ENCODE measurements at regions not wholly inside any gene's neighbourhood (a gene's known extent, or its start where the extent isn't known, plus 50 kb on each side); places are given as distances from the start of the nearest gene placed in this dataset.

DNA sequence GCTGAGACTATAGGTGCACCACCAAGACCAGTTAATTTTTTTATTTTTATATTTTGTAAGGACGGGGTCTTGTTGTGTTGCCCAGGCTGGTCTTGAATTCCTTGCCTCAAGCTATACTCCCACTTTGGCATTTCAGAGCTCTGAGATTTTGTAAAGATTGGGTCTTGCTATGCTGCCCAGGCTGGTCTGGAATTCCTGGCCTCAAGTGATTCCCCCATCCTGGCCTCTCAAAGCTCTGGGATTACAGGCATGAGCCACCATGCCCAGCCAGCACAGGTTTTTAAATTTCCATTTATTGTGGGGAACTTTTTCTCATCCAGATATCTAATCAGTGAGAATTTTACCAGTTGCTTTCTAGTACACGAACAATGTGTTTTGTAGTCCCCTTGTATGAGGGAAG, 156.1 kb upstream of the VLDLR start:
- DNase-seq = no peak

DNA sequence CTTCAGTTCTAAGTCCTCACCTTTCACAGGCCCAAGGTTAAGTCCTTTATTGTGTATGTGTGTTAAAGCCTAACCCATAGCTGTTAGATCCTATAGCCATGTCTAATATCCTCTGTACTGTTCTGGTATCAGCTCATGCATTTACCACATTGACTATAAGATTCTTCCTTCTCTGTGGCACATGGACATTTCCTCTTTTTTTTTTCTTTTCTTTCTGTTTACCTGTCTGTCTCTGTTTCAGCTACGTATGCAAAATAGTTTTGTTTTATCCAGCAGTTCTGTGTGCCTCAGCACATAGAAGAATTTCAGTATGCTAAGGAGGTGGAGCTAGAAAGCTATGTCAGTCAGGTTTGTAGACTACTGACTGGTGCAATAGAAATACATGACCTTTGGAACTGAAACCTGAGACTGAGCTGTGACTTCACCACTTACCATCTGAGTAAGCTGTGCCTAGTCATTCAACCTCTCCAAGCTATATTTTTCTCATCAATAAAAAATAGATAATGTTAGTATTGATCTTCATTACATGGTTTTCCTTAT, 155.6 kb upstream of the VLDLR start:
- DNase-seq = no peak

DNA sequence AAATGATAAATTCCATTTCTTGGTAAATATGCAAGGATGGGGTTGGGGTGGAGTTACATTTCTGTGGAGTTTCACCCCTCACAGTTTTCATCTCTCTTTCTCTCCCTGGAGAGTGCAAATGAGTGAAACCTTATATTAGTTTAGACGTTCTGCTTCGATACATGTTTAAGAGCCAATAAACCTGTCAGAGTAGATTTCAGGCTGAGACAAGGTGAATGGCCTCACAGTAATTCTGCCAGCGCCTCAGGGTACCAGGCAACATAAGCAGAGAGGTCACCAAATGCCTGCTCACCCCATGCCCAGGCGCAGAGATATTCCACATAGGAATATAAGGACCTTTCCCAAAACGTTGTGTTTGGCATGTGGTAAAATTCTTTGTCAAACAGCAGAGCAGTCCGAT, 154.9 kb upstream of the VLDLR start:
- no peak for DNase-seq

DNA sequence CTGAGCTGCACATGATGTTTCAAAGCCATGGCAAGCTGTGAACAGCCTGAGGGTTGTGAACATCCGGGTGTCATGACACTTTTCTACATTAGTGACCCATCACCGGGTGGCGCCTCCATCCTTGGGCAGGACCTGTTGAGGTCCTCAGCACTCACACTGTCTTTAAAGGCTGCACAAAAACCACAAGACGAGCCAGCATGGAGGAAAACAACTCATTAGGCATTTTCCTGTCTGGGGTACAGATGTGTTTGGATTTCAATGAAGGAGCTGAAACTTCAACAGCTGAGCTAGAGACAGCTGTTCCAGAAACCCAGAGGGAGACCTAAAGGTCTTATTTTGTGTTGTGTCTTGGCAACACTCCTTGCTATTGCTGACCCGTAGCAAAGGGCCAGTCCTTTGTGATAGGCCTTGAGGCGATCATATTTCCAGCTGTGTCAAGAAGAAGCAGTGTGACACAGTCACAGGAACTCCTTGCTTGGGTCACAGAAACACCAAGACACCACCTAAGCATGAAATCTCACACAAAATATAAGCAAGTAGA, 151.8 kb upstream of the VLDLR start:
- no peak for DNase-seq

DNA sequence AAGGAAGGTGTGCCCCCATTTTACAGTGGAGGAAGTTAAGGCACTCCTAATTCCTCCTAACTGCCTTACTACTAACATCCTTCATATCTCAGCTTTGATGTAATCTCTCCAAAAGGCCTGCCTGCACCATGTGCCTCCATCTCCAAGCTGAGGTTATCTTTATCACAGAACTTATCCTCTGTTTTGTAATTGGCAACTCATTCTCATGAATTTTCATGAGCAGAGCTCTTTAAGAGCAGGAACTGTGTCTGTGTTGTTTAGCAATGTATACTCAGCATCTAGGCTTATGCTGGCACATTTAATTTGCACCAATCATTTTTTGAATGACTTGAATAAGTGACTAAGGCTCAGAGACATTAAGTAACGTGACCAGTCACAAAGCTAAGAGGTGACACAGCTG, 147.9 kb upstream of the VLDLR start:
- DNase-seq = no peak

DNA sequence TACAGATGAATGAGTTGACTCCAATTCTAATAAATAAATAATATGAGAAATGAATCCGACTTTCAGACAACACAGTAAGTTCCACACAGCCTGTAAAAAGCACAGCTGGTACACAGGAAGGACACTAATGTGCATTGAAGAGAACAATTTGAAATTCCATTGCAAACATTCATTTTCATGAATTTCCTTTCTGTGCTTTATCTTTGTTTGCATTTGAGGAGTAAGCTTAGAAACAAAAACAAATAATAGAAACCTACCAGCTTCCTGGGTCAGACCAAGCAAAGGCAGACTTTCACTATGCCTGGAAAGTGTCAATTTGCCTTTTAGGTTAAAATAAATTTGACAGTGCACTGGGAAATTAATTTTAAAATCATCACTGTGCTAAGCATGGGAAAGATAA, 143.8 kb upstream of the VLDLR start:
- DNase-seq = no peak

DNA sequence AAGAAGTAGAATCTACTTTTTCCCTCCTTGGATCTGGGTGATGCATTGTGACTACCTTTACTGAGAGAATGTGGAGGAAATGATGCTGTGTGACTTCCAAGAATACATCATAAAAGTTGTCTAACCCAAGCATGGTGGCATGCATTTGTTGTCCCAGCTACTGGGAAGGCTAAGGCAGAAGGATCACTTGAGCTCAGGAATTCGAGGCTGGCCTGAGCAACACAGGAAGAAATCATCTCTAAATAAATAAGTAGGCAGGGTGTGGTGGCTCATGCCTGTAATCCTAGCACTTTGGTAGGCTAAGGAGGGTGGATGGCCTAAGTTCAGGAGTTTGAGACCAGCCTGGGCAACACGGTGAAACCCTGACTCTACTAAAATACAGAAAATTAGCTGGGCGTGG, 143.2 kb upstream of the VLDLR start:
- no peak for DNase-seq

DNA sequence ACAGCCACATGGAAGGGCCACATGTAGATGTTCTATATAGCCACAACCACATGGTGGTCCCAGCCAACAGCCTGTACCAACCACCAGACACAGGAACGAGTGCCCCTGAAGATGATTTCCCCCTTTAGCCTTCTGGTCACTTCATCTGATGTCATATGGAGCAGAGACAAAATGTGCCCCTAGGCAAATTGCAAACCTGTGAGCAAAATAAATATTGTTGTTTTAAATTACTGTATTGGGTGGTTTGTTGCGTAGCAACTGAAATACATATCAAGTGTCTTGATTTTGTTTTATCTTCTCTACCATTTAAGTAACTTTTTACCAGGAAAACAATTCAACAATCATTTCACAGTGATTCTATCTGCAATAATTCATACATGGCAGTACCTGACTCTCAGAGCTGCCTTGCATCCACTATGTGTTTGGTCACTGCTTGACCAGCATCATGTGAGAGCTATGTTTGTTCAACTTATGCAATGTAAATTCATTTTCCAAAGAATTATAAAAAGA, 142.5 kb upstream of the VLDLR start:
- no peak for DNase-seq

DNA sequence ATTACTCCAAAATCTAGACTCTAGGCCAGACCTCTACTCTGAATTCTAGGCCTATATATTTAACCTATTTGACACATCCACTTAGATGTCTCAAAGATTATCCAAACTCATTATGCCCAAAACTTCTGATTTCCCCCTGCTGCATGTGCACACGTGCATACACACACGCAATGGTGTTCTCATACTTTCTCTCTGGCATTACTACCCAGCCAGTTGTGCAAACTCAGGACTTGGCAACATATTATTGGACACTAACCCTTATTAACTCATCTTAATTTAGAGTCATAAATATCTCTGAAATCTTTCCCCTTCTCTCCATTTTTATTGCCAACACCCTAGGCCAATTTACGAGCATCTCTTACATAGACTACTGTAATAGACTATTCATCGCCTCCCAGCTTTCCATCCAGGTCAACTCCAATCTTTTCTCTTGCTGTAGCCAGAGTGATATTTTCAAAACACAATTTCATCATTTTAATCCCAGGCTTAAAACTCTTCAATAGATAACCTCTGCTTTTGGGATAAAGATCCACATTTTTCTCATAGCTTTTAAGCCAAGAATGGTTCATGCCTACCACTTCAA, 141.2 kb upstream of the VLDLR start:
- no peak for DNase-seq

DNA sequence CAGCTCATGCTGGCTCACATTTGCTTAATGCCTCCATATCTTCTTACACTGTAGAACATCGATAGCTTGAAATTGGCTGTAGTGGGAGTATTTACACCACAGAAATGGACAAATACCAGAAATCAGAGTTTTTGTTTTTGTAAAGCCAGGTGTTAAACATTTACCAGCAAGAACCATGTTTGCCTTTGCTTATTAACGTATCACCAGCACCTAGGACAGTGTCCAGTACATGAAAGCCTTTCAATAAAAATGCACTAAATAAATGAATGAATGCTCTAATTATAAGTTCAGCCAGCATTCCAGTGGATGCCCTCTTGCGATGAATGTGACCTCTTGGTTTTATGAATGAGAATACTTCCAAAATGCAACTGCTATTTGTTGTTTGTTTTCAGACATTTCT, 140.4 kb upstream of the VLDLR start:
- no peak for DNase-seq

DNA sequence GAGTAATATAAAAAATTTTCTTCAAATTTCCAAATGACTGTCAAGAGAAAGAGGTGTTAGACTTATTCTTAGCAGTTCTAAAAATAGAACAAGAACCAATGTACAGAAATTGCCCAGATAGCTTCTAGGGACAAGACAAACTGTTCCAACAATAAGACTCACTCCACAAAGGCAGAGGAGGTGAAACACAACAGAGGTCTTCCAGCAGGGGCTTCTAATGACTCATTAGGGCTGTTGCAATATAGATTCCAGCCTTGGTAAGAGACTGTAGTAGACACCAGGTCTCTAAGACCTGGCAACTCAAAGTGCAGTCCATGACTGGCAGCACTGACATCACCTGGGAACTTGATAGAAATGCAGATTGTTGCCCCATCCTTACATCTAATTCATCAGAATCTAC, 134.6 kb upstream of the VLDLR start:
- DNase-seq = no peak

DNA sequence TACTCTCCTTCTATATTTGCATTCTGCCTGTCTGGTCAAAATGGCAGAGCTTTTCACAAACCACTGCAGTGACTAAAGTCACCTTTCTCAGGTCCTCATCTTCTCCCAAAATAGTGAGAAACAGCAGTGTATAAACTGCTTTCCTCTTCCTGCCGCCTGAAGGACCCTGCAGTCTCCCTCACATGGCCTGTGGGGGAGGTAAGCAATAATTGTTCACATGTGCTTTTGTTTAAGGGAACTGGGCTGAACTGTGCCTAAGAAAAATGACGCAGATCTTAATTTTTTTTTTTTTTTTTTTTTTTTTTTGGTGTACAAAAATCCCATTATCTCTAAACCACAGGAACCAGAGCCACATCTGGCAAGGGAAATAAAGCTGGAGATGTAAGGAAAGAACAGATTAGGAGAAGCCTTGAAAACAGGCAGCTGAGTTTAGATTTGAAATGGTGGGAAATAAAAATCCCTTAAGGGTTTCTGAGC, 131.7 kb upstream of the VLDLR start:
- DNase-seq = no peak

DNA sequence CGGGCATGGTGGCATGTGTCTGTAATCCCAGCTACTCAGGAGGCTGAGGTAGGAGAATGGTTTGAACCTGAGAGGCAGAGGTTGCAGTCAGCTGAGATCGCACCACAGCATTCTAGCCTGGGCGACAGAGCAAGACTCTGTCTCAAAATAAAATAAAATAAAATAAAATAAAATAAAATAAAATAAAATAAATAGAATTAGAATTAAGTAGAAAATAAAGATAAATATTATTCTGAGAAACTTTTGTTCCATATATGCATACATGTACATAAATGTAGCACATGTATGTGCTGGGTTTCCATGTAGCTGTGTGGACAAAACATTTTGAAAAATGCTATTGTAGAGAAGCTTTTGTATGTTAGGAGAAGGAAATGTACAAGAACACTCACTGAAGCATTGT, 129.4 kb upstream of the VLDLR start:
- no peak for DNase-seq

DNA sequence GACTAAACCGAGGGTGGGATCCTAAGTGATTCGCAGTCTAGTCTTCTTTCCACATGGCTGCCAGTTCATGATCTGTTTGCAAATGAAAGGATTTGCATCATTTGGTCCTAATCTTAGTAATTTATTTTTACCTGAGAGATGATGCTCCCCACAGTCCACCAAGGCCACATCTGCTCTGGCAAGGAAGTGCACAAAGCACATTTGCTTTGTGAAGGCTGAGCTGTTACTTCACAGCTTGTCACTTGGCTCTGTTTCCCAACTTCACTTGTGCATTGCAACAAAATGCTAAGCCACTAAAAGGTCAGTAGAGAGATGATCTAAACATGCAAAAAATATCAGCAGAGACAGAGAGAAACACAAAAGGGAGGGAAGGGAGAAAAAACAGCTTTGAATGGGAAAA, 128.5 kb upstream of the VLDLR start:
- DNase-seq = no peak

DNA sequence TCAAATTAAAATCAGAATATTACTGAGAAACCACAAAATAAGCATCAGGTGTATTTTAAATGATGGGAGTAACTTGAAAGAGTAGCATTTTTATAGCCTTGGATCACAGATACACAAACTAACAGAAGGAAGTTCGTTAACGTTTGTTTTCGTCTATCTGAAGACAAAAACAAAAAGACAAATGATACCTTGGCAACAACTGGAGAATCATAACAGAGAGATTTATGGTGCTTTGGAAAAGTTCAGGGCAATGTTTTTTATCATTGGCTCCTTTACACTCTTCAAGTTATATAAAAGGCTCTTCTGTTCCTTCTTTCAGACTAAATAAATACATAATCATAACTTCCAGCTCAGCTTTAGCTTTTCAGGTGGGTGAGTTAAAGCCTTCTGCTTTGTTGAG, 128.1 kb upstream of the VLDLR start:
- DNase-seq = no peak

DNA sequence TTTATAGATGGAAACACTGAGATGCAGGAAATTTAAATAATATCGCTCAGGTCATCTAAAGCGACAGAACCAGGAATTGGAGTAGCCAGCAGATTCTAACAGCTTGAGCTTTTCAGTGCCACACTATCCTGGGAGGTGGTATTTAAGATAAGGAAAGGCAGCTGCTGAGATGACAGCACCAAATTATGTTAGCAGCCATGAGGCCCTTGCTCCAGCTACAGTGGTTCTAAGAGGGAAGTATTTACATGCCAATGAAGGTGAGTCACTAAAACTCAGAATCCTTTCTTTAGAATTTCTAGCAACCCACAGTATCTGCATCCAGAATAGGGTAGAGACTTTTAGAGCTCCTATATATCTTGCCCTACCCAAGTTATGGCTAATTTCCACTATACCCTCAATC, 127.0 kb upstream of the VLDLR start:
- DNase-seq = no peak

DNA sequence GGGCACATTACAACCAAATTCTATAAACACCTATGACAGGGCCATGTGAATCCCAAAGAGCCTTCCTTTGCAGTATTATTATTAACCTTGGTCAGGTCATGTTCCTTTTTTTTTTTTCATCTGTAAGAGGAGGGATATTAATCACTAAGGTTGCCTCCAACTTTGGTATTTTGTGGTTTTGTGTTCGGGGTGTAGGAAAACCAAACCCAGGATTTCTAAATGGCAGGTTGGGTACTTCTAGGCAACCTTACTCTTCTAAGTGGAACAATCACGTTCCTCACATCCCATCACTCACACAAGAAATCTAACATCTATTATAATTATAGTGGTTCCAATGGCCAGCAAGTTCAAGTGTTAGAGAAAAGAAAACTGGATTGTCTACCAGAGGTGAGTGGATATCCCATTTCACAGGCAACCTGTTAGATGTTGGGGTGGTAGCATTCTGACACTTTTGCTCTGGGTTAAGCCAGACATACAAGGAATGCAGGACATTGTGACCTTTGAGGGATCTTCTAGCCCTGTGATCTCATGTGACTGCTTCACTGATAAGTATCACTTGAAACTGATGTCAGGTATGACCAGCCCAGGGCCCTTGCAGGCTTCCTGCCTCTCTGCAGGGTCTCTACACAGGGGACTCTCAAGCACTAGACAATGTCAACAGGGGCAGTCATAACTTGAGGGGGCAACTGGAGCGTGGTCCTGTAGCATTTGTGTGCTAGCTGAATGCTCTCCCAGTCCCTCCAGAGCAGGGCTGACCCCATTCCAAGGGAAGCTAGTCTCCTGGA, 126.2 kb upstream of the VLDLR start:
- no peak for DNase-seq

DNA sequence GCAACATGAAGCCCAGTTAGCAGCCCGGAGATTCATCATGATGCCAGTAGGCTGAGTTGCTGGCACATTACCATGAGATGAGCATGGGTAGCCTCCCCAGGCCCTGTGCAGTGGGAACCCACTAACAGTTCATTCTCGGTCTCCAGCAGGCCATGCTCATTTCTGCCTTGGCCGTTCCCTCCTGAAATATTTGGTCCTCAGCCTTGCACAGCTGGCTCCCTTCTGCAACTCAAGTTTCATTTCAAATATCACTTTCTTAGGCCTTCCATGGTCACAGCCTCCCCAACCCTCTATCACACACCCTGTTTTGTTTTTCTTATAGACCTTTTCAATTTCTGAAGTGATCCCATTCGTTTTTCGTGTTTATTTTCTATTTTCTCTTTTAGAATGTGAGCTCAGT, 125.4 kb upstream of the VLDLR start:
- DNase-seq = no peak

DNA sequence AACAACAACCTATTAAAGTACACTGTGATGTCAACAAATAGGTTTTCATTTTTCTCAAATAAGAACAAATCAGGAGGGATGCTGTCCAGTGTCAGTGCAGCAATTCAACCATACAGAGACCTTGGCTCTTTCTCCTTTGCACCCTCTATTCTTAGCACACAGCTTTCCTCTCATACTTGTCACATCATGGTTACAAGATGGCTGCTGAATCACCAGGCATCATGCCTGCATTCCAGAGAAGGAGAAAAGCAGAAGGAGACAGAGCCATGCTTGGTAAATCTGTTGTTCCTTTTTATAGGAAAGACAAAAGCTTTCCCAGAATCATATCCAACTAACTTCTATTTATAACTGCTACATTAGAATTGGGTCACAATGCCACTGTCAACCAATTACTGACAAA, 124.7 kb upstream of the VLDLR start:
- DNase-seq = no peak

DNA sequence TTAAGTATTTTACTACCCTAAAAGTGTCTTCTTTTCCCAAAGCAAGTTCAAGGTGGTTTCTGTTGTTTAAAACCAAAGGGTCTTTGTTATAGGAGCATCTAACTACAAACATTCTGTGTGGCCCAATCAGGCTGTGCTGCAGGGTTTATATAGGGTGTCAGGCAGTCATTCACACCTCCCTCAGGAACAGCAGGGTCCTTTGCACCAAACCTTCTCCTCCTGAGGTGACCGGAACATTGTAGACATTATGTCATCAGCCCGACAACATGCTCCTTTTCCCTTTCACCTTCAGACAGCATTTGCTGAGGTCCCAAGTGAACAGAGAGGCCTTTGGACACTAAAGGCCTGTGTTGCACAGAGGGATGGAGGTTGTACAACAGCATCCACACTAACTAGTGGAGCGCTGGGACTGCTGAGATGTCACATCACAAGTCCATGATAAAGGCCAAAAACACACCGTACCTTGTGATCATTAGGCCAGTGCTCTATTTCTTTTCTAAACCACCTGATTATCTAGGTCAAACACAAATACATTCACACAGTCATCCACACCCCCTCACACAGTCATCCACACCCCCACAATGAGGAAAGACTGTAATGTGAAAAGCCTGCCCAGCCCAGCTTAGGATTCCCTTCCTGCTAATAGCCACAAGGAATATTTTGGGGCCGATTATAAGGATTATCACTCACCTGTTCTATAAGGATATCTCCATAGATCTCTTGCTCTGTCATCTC, 123.8 kb upstream of the VLDLR start:
- no peak for DNase-seq

DNA sequence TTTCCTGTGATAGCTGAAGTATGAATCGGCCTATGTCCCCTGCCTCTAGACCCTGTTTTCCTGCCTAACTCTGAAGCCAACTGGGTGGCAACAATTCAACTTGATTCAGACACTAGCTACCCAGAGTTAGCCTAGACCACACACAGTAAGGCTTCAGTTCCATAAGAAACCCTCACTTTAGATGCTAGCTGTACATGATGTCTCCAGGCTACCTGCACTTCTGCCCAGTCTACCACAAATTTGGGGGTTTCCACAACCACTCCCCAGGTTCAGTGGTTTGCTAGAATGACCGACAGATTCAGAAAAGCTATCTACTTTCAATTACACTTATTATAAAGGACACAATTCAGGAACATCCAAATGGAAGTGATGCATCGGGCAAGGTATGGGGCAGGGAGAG, 119.4 kb upstream of the VLDLR start:
- DNase-seq = no peak

DNA sequence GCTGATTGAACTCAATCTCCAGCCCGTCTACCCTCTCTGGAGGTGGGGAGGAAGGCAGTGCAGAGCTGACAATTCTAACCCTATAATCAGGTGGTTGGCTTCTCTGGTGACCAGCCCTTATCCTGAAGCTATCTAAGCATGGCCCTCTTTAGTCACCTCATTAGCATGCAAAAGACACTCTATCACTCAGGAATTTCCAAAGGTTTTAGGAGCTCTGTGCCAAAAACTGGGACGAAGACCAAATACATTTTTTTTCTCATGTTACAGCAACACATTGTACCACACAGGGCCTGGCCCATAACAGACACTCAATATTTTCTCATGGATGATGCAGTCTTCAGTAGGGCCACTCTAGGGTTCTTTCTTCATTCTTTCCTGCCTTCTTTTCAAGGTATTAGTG, 118.8 kb upstream of the VLDLR start:
- DNase-seq = no peak

DNA sequence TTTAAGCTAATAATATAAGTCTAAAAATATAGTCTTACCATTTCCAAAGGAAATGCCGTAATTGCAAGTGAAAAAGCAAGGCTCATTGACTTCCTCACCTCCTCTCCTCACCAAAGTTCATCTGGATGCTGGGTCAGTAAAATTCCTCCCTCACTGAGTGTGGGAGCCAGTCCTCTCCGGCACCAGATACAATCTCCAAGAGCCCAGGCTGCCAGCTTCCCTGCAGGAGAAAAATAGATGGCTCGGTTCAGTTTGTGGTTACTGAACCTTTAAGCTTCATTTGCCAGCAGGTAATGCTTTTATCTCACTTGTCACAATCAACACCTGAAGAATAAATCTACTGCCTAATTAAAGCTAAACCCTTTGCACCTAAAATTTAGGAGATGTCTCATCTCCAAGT, 115.3 kb upstream of the VLDLR start:
- DNase-seq = no peak

DNA sequence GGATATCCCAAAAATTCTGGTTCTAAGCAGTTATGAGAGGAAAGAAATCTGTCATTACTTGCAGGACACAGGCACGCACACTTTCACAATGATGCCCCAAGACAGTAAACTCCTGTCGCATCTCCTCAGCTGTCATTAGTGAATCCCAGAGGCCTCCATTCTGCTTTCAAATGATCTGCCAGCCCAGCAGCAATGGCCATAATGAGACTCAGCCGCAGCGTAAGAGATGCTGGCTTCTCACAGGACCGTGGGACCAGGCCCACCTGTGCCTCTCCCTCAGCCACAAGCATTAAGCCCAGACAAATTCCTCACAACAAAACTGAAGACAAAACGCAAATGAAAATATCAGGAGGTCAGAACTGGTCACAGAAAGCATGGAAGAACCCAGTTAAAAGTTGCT, 98.0 kb upstream of the VLDLR start:
- no peak for DNase-seq
